ENCODE measurements at regions not wholly inside any gene's neighbourhood (a gene's known extent, or its start where the extent isn't known, plus 50 kb on each side); places are given as distances from the start of the nearest gene placed in this dataset.

DNA sequence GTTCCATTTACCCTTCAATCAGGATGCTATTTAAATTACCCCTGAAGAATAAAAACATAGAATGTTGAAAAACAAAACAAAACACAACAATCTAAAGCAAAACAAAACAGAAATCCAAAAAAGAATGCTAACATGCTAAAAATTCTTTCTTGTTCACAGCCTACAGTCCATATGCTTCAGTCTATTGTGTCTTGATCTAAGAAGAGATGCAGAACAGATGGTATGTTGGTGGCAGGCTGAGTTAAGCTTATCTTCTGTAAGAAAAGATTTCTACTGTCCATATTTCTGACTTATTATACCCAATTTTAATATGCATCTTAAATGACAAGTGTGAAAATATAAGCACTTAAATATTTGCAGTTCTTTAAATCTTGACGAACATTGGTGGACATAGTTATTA, 356.1 kb upstream of the SLITRK1 start:
- TF ChIP-seq EZH2phosphoT487 (IDR thresholded peaks at IDR 0.05; ENCODE audit: insufficient read depth, low read depth) (no peak), EZH2 (IDR thresholded peaks at IDR 0.05; ENCODE audit: insufficient read depth, poor library complexity, severe bottlenecking) (no peak)
